D721Med (cell line): ENCODE measurements at regions not wholly inside any gene's neighbourhood (a gene's known extent, or its start where the extent isn't known, plus 50 kb on each side); places are given as distances from the start of the nearest gene placed in this dataset.
"Not testable (repeated sequence)": the region's sequence is repeated elsewhere in the genome, so short reads cannot be mapped to it uniquely, and the experiment has no call there.

ENCODE experiments used
- DNase-seq: peaks from one replicate; pipeline ENCODE4 v3.0.0; 2011; ENCODE audit warnings: low spot score; ENCODE audit not compliant: insufficient read length
- FAIRE-seq: peaks from 2 replicates; lab custom pipeline; 2011; peaks lifted over from hg19 to GRCh38; lab: Jason Lieb, UNC
- CTCF ChIP-seq: IDR thresholded peaks from 2 replicates; pipeline ENCODE4 v1.5.1; 2012; ENCODE audit warnings: mild to moderate bottlenecking, control low read depth; ENCODE audit not compliant: insufficient read depth; ENCODE audit errors: missing control alignments

- no peak for TF ChIP-seq CTCF
- FAIRE-seq = no peak
- DNase-seq = no peak
Observed at GRCh38 chr11:42841556-42841955, 470.2 kb upstream of the API5 start.

GRCh38 chr11:42849362-42849761 is 462.4 kb upstream of the API5 start:
- TF ChIP-seq CTCF = no peak
- DNase-seq = no peak
- FAIRE-seq = no peak

- no peak for TF ChIP-seq CTCF
- no peak for FAIRE-seq
- DNase-seq = no peak
Observed at GRCh38 chr11:42857344-42857743, 454.5 kb upstream of the API5 start.

- TF ChIP-seq CTCF = no peak
- DNase-seq (no peak), FAIRE-seq (no peak)
Observed at GRCh38 chr11:42870480-42870879, 441.3 kb upstream of the API5 start.

- not testable (repeated sequence) for DNase-seq, FAIRE-seq
Observed at GRCh38 chr11:42873800-42874405, 437.9 kb upstream of the API5 start.

- not testable (repeated sequence) for FAIRE-seq, DNase-seq
Observed at GRCh38 chr11:42881335-42881734, 430.5 kb upstream of the API5 start.

- no peak for TF ChIP-seq CTCF
- DNase-seq (no peak), FAIRE-seq (no peak)
Observed at GRCh38 chr11:42890773-42891172, 421.0 kb upstream of the API5 start.

GRCh38 chr11:42901084-42901483 is 410.7 kb upstream of the API5 start:
- FAIRE-seq (no peak), DNase-seq (no peak)
- TF ChIP-seq CTCF = no peak
